ENCODE measurements at regions not wholly inside any gene's neighbourhood (a gene's known extent, or its start where the extent isn't known, plus 50 kb on each side); places are given as distances from the start of the nearest gene placed in this dataset.

DNA sequence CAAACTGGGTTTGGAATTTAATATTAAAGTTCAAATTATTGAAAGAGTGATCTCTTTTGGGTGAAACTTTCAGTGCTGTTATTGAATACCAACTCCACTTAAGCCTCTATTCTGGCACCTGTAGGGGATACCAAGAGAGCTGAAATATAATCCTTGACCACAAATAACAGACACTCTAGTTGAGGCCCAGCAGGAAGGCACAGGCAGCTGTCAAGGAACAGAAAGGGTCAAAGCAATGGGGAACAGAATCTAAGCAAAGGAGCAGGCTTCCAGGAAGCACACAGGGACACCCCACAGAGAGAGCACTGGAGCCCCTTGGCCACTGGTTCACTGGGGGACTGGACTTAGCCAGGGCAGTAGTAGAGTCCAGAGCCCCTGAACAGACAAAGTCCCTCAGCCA, 120.9 kb upstream of the SFSWAP start:
- no peaks in the 10 kb centered on the region for H3K79me2 ChIP-seq (ENCODE audit: control insufficient read depth, insufficient read depth, low read length, poor library complexity)

DNA sequence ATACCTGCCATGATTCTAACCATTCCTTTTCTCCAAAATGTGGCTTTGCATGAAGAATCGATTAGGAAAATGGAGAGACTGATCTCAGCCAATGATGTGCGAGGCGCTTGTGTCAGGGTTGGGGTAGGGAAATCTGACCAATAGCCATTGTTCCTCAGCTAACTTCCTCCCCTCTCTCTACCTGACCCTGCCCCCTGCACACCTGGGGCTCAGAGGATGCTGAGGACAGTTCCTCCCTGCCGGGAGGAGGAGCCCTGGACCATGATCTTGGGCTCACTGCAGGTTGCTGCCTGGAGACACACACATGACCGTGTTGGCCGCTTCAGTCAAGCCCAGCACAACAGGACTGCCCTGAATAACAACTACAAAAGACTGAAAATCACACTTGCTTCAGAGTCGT, 119.8 kb upstream of the SFSWAP start:
- H2BK120ac ChIP-seq (ENCODE audit: insufficient read depth, low read length, poor library complexity) = no peak overlapping the region

More for the DNA sequence above, 120.9 kb upstream of the SFSWAP start:
- Histone ChIP-seq H3K18ac (ENCODE audit: low read length) (no peak overlapping the region), H2BK120ac (ENCODE audit: insufficient read depth, low read length, poor library complexity) (no peak overlapping the region), H3K36me3 (ENCODE audit: control insufficient read depth in 1 of 2, insufficient read depth in 2 of 2, low read length in 2 of 2) (no peaks in the 10 kb centered on the region), H3K14ac (ENCODE audit: low read length) (no peak overlapping the region), H3K4ac (ENCODE audit: low read depth, low read length) (no peak overlapping the region), H2AFZ (ENCODE audit: insufficient read depth, low read length, poor library complexity) (no peak overlapping the region), H3K27me3 (ENCODE audit: insufficient read depth, low read length) (no peaks in the 10 kb centered on the region), H3K4me1 (ENCODE audit: control insufficient read depth in 1 of 2, insufficient read depth in 2 of 2, low read length in 2 of 2) (peaks cover 0 to 3% of the 10 kb centered on the region in 2 experiments), H3K27ac (ENCODE audit: low read depth, low read length) (no peak overlapping the region), H3K9ac (ENCODE audit: low read length) (no peak overlapping the region), H2BK12ac (ENCODE audit: low read length) (no peak overlapping the region), H4K8ac (ENCODE audit: low read depth, low read length) (no peak overlapping the region), H3K4me2 (ENCODE audit: low read length) (no peak overlapping the region), H3K4me3 (ENCODE audit: low read depth, low read length) (no peak overlapping the region), H2AK5ac (ENCODE audit: low read length) (no peak overlapping the region), H3K79me1 (ENCODE audit: low read length) (no peaks in the 10 kb centered on the region), H4K91ac (ENCODE audit: low read depth, low read length) (no peak overlapping the region), H3K9me3 (ENCODE audit: insufficient read depth, low read depth, low read length) (peaks cover 8% of the 10 kb centered on the region), H4K12ac (ENCODE audit: low read depth, low read length) (no peak overlapping the region), H3K23ac (ENCODE audit: low read length) (no peak overlapping the region), H2BK5ac (ENCODE audit: low read depth, low read length, poor library complexity) (no peak overlapping the region)
- DNase-seq = no peak

DNA sequence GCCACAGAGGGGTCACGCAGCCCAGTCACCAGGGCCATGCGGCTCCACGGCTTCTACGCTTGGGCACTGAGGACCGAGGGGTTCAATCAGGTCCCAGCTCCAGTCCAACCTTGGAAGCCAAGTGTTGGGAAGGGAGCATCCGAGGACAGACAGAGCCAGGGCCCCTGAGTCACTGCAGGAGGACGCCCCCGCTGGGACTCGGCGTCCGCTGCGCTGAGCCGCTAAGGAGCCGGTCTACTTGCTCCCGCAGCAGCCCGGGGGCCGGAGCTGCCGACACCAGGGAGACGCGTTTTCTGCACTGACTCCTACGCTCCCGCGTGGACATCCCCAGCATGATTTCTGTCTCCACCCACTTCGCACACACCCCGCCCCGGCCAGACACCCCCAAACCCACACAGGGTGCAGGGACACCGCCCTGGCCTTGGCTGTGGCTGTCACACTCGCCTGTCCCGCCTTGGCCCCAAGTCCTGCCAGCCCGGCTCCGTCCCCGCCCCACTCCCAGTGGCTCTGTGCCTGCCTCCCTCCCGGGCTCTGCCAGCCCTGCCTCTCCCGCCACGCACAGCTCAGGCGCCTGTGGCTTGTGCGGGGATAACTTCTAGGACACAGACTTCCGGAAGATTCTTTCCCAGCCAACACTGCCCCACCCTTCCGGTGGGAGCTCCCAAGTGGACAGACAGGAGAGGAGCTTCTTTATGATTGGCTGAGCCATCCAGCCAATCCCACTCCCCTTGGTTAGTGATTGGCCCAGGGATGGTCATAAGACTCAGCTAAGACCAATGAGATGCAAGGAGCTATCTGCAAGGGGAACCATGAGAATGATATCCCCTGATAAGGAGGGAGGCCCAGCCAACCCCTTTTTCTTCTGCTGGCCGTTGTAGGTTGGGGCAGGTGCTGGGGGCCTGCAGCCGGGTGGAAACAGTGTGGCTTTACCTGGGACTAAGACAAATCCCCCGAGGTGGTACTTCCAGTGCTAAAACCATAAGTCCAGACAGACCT, 118.9 kb upstream of the SFSWAP start:
- no peak overlapping the region for H3K18ac ChIP-seq (ENCODE audit: low read length)
- no peak overlapping the region for H3K4ac ChIP-seq (ENCODE audit: low read depth, low read length)
- no peak overlapping the region for H4K8ac ChIP-seq (ENCODE audit: low read depth, low read length)
- H3K79me1 ChIP-seq (ENCODE audit: low read length) = no peaks in the 10 kb centered on the region
- H2BK120ac ChIP-seq (ENCODE audit: insufficient read depth, low read length, poor library complexity) = no peak overlapping the region
- no peak overlapping the region for H4K12ac ChIP-seq (ENCODE audit: low read depth, low read length)
- no peak overlapping the region for H3K27ac ChIP-seq (ENCODE audit: low read depth, low read length)
- no peak overlapping the region for H2BK5ac ChIP-seq (ENCODE audit: low read depth, low read length, poor library complexity)
- H3K4me2 ChIP-seq (ENCODE audit: low read length) = no peak overlapping the region
- H3K4me1 ChIP-seq (ENCODE audit: control insufficient read depth in 1 of 2, insufficient read depth in 2 of 2, low read length in 2 of 2) = peaks cover 0 to 3% of the 10 kb centered on the region in 2 experiments
- no peak overlapping the region for H2BK12ac ChIP-seq (ENCODE audit: low read length)
- no peak overlapping the region for H2AK5ac ChIP-seq (ENCODE audit: low read length)
- no peak overlapping the region for H2AFZ ChIP-seq (ENCODE audit: insufficient read depth, low read length, poor library complexity)
- H3K14ac ChIP-seq (ENCODE audit: low read length) = no peak overlapping the region
- no peak overlapping the region for H3K23ac ChIP-seq (ENCODE audit: low read length)
- no CpG with 5 or more reads among the region's 42 CpGs for WGBS (ENCODE audit: extremely low coverage, insufficient coverage, insufficient read length)
- peaks cover 2% of the 10 kb centered on the region for H3K9me3 ChIP-seq (ENCODE audit: insufficient read depth, low read depth, low read length)
- H3K27me3 ChIP-seq (ENCODE audit: insufficient read depth, low read length) = no peaks in the 10 kb centered on the region
- DNase-seq = no peak
- H4K91ac ChIP-seq (ENCODE audit: low read depth, low read length) = no peak overlapping the region
- no peak overlapping the region for H3K4me3 ChIP-seq (ENCODE audit: low read depth, low read length)
- H3K79me2 ChIP-seq (ENCODE audit: control insufficient read depth, insufficient read depth, low read length, poor library complexity) = no peaks in the 10 kb centered on the region
- H3K9ac ChIP-seq (ENCODE audit: low read length) = no peak overlapping the region
- H3K36me3 ChIP-seq (ENCODE audit: control insufficient read depth in 1 of 2, insufficient read depth in 2 of 2, low read length in 2 of 2) = no peaks in the 10 kb centered on the region

More for the DNA sequence above, 119.8 kb upstream of the SFSWAP start:
- Histone ChIP-seq H3K14ac (ENCODE audit: low read length) (no peak overlapping the region), H3K4me3 (ENCODE audit: low read depth, low read length) (no peak overlapping the region), H3K79me2 (ENCODE audit: control insufficient read depth, insufficient read depth, low read length, poor library complexity) (no peaks in the 10 kb centered on the region), H2AFZ (ENCODE audit: insufficient read depth, low read length, poor library complexity) (no peak overlapping the region), H4K8ac (ENCODE audit: low read depth, low read length) (no peak overlapping the region), H4K12ac (ENCODE audit: low read depth, low read length) (no peak overlapping the region), H3K36me3 (ENCODE audit: control insufficient read depth in 1 of 2, insufficient read depth in 2 of 2, low read length in 2 of 2) (no peaks in the 10 kb centered on the region), H3K79me1 (ENCODE audit: low read length) (no peaks in the 10 kb centered on the region), H2BK5ac (ENCODE audit: low read depth, low read length, poor library complexity) (no peak overlapping the region), H4K91ac (ENCODE audit: low read depth, low read length) (no peak overlapping the region), H3K9me3 (ENCODE audit: insufficient read depth, low read depth, low read length) (peaks cover 8% of the 10 kb centered on the region), H3K18ac (ENCODE audit: low read length) (no peak overlapping the region), H3K4ac (ENCODE audit: low read depth, low read length) (no peak overlapping the region), H3K23ac (ENCODE audit: low read length) (no peak overlapping the region), H3K27ac (ENCODE audit: low read depth, low read length) (no peak overlapping the region), H3K4me2 (ENCODE audit: low read length) (no peak overlapping the region), H3K4me1 (ENCODE audit: control insufficient read depth in 1 of 2, insufficient read depth in 2 of 2, low read length in 2 of 2) (peaks cover 0 to 3% of the 10 kb centered on the region in 2 experiments), H2AK5ac (ENCODE audit: low read length) (no peak overlapping the region), H2BK12ac (ENCODE audit: low read length) (no peak overlapping the region), H3K9ac (ENCODE audit: low read length) (no peak overlapping the region), H3K27me3 (ENCODE audit: insufficient read depth, low read length) (no peaks in the 10 kb centered on the region)
- DNase-seq = no peak
- no CpG with 5 or more reads among the region's 7 CpGs for WGBS (ENCODE audit: extremely low coverage, insufficient coverage, insufficient read length)

DNA sequence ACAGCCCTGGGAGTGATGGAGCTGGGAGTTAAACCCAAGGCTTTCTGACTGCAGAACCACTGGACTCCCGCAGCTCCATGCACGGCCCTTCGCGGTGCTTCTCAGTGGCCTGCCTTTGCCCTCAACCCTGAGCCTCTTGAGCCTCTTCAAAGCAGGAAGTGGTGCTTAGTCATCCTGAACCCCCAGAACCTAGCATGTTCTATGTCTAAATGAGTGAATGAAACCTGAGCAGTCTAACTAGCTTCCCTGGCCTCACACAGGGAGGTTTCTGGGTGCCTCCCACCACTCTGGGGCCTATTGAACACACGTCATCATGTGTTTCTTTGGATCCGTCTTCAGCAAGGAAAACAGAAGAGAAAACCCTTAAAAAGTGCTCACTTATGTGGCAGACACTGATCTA, 117.9 kb upstream of the SFSWAP start:
- Histone ChIP-seq H4K91ac (ENCODE audit: low read depth, low read length) (no peak overlapping the region), H2BK5ac (ENCODE audit: low read depth, low read length, poor library complexity) (no peak overlapping the region), H3K9ac (ENCODE audit: low read length) (no peak overlapping the region), H3K79me1 (ENCODE audit: low read length) (no peaks in the 10 kb centered on the region), H2BK120ac (ENCODE audit: insufficient read depth, low read length, poor library complexity) (no peak overlapping the region), H3K14ac (ENCODE audit: low read length) (no peak overlapping the region), H3K27ac (ENCODE audit: low read depth, low read length) (no peak overlapping the region), H3K4me1 (ENCODE audit: control insufficient read depth in 1 of 2, insufficient read depth in 2 of 2, low read length in 2 of 2) (peaks cover 0 to 3% of the 10 kb centered on the region in 2 experiments), H3K9me3 (ENCODE audit: insufficient read depth, low read depth, low read length) (no peaks in the 10 kb centered on the region), H3K36me3 (ENCODE audit: control insufficient read depth in 1 of 2, insufficient read depth in 2 of 2, low read length in 2 of 2) (no peaks in the 10 kb centered on the region), H4K12ac (ENCODE audit: low read depth, low read length) (no peak overlapping the region), H3K4me2 (ENCODE audit: low read length) (no peak overlapping the region), H3K79me2 (ENCODE audit: control insufficient read depth, insufficient read depth, low read length, poor library complexity) (no peaks in the 10 kb centered on the region), H4K8ac (ENCODE audit: low read depth, low read length) (no peak overlapping the region), H3K23ac (ENCODE audit: low read length) (no peak overlapping the region), H2BK12ac (ENCODE audit: low read length) (no peak overlapping the region), H3K4ac (ENCODE audit: low read depth, low read length) (no peak overlapping the region), H3K4me3 (ENCODE audit: low read depth, low read length) (no peak overlapping the region), H3K27me3 (ENCODE audit: insufficient read depth, low read length) (no peaks in the 10 kb centered on the region), H2AK5ac (ENCODE audit: low read length) (no peak overlapping the region), H3K18ac (ENCODE audit: low read length) (no peak overlapping the region), H2AFZ (ENCODE audit: insufficient read depth, low read length, poor library complexity) (no peak overlapping the region)
- DNase-seq = no peak
- WGBS (ENCODE audit: extremely low coverage, insufficient coverage, insufficient read length) = no CpG with 5 or more reads among the region's 6 CpGs

Data from trophoblast cell (in vitro differentiated cells and primary cell).